SW 1271 (cell line): ENCODE measurements at regions not wholly inside any gene's neighbourhood (a gene's known extent, or its start where the extent isn't known, plus 50 kb on each side); places are given as distances from the start of the nearest gene placed in this dataset.

Source experiments
- DNase-seq, 2 experiments: peaks; one replicate each; lab custom pipeline; 2025; lab: John Stamatoyannopoulos, UW

DNA sequence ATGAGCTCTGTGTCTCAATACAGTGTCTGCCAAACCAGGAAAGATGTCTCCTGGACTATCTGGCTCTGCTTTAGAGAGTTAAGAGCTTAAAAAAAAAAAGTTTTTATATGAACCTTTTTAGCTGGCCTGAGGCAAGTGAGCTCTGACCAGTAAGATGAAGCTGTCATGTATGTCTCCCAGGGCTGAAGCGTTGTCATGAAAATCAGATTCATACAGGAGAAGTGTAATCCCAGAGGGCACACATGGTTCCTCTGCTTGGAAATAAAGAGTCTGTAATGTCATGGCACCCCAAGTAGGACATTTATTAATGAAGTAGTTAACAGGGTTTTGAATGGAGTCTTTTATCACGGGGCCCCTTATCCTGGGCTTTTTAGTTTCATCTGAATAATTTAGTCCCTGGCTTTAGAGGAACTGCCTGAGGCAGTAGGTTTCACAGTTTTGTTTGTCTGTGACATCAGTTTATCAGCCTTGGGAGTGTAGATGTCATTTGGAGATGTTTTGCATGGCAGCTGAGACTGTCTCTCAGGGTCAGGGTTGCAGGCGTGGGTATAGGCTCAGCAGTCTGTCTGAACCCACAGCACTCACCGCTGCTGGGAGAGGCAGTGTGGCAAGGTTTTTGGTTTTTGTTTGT lies 223.3 kb downstream of the DIRAS2 start:
- no peak for DNase-seq

DNA sequence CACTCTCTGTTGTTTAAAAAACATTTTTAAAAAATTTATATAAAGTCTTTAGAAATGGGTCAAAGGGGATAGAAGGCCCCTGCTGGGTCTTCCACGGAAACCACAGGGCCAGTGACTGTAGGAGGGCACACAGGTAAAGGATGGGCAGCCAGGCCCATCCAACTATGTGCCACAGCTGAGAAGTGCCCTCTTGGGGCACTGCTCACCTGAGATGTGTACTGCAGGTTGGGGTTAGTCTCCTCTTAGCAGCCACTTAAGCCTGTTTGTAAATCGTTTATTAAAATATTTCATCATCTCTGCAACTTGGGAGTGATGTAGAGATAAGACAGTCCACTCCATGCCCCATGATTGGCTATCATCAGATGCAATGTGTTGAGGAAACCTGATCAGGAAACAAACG lies 222.4 kb downstream of the DIRAS2 start:
- DNase-seq: no peak

DNA sequence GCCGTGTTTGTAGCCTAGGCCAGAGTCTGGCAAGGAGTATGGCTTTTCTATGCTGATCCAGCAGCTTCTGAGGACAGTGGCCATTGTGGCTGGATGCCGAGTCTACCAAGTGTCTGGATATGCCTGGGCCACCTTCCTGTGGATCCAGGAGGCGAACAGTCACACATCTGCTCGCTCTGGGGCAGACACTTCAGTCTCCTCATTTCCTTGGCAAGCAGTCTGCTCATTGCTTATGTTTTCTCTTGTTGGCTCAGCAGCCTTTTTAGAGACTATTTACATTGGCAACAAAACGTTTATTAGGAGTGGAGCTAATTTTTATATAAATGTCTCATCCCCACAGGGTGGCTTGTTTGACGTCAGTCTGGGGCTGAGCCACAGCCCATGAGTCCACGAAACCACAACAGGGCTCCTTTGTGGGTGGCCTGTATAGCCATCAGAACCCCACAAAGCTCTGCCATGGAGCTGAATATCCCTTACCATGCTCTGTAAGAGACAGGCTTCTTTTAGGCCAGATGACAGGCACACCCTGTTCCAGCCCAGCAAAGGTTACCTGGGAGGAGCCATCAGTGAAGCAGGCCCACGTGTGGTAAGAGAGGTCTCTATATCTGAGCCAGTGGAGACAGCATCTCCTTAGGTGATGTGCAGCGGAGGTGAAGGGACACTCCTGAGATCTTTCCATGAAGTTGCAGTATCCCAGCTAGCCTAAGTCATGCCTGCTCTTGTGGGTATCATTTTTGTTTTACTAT lies 221.7 kb downstream of the DIRAS2 start:
- no peak for DNase-seq

DNA sequence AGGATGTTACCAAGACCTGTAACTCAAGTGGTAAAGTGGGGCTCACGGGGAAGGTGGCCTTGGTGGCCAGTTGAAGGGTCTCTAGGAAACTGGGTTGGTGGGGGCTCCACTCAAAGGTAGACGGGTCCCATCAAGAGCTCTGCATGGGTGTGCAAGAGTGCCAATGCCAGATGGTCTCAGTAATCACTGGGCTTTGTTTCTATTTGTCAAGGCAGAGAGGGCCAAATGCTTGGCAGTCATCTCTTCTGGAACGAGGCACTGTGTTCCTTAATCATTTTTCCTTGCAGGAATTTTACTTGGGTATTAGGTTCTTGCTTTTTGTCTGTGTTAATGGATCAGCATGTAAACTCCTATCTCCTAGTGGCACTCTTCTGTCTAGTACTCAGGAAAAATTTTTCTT lies 220.8 kb downstream of the DIRAS2 start:
- DNase-seq: no peak

DNA sequence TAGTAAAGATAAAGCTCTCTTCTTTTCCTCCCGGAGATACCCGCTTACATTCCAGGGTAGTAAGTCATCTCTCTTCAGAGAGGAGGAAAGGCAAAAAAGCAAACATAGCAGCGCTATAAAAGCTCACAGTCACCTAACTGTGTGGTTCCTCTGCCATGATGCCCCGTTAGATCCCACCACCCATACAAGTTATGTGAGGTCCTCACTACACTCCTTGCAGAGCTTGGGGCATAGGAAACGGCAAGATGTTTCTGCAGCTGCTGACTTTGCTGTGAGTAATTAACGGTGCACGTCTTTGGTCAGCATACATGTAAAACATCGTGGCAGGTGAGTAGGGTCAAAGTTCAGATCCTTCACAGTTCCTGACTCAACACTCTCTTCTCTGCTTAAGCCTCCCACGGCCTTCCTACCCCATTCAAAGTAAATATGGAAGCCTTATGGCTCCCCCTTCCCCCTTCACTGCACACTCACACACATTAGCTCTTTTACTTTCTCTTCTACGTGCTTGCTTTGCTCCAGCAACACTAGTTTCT lies 218.9 kb downstream of the DIRAS2 start:
- DNase-seq: no peak

DNA sequence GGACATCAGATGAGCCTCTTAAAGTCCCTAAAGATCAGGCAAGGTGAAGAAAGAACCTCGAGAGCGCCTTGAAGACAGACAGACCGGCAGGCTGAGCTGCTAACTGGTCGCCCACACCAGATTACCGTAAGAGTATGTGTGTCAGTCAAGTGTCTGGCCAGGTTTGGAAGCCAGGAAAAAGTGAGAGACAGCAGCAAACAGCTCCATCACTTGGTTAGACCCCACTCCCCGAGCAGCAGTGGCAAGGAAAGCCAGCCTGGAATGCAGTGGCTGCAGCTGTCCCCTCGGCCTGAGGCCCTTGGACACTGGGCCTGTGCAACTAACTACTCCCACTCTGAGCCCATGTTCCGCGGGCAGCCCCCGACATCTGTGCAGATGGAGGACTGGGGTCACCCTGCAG lies 214.1 kb downstream of the DIRAS2 start:
- no peak for DNase-seq

DNA sequence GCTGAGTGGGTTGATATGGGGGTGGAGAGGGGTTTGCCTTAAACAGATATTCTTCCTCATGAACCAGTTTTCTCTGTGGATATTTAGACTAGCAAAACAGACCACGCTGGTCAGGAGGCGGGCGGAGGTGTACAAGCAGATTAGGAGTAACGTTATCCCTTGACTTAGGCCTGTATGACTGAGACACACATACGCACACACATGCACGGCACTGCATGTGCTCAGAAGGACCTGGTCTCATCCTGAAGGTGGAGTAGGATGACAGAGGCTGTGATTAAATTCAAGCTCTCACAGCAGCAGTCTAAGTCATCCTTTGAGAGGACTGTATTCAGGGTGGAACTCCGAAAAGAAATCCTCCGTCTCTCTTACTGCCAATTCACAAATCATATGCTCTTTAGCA lies 209.7 kb downstream of the DIRAS2 start:
- no peak for DNase-seq

DNA sequence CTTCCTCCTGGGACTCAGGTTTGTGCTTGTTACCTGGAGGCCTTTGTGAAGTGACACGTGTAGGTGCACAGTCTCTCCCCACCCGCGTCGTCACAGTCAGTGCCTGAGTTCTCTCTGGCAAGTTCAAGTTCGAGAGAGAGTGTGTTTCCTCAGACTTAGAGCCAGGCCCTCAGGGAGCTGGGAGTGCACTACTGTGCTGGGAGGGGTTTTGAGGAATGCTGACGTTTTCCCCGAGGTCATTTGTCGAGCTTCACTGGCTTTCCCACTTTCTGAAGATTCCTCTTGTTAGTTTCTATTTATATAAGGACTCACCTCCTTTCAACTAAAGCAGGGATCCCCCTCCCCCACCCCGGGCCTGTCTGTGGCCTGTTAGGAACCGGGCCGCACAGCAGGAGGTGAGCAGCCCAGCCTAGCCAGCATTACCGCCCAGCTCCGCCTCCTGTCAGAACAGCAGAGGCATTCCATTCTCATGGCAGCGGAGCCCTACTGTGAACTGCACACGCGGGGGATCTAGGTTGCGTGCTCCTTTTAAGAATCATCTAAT lies 209.2 kb downstream of the DIRAS2 start:
- no peak for DNase-seq

DNA sequence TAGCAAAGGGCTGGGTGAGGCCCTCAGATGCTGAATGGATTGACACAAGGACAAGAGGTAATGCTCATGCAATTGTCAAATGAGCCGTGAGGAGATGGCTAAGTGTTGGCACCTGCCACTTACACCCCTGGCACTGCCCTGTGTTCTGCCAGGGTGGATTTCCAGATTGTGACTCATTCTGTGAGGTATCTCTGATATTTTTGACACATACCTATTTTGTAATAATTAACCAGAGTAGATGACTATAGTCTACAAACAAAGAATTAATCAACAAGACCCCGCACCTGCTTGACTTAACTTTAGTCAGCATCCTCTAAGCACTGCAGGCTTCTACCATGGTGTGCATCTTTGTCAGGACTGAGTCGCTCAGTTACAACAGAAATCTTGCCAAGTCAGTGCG lies 200.8 kb downstream of the DIRAS2 start:
- DNase-seq: no peak

DNA sequence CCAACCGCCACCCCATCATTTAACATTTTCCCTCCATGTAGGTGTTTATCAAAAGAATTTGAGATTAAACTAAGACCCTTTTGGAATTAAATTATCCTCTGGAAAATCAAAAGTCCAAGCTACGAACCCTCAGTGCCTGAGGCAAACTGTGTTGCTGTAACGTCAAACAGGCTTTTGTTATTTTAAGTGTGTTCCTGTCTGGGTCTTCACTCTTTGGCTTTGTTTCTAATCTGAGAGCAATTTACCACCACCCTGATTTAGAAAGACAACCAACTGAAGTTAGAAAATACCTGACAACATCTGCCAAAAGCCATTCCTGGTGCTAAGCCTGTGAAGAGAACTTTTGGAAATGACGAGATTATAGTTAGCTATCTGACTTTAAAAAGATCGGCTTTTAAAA lies 199.9 kb downstream of the DIRAS2 start:
- DNase-seq: no peak

DNA sequence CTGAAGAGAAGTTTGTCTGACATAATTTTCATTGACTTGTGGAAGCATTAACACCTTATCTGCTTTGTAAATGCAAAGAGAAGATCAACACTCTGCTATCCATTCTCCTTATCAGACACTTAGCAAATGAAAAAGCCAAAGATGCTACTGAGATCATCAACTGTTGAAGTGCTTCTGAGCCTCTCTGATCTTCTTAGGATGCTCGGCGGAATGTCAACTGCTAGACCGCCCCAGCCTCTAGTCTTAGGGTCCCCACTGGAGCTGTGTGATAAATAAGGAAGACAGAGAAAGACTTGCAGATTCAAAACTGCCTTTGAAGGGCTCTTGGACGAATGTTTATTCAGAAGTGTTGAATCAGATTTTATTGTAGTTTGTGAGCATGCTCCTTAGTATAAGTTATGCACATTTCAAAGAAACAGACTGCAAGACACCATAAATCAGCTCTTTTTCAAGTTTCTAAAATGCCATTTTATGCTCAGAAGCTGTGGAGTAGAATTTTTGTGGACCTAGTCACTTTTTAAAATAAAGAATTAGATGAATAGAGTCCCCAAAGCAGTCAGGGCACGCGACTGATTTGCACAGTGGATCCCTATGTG lies 197.9 kb downstream of the DIRAS2 start:
- no peak for DNase-seq

DNA sequence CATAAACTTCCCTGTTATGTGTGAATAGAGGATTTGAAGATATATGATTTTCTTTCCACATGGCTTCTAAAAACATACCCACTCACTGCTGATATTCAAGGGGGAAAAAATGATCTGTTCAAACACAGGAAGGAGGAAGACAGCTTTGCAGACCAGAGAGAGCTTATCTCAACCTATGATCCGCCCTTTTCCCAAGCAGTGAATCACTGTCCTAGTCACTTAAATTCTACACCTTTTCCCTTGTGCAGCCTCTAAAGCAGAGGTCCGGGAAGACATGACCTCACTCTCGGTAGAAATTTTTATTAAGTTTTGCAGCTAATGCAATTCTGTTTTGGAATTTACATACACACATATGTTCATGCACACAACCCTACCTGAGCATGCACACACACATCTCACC lies 197.2 kb downstream of the DIRAS2 start:
- no peak for DNase-seq

DNA sequence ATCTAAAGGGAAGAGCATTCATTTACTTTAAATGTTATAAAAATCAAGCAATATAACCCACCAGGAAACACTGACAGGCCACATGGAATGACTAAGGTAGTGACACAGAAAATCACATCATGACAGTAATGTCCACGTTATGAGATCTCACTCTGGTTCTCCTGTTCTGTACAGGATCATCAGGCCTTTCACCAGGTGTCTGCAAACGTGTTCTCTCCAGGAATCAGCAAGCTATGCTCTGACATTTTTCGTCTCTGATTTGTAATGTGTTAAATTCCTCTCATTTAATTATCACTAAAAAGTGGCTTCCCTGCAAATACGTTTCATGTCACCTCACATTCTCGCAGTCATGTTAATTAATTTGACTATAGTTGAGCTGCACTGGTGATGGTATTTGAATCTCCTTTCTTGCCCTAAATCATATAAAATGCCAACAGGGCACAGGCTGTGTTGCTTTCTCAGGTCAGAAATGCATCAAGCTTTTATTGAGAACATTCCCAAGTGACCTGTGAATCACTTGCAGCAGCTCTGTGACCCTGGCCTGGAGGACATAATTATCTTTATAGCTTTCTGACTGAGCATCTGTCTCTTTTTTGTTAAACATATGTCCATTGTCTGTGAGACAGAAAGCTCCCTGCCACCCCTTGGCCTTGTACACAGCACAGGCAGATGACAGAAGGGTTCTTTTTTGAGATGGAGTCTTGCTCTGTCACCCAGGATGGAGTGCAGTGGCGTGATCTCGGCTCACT lies 196.2 kb downstream of the DIRAS2 start:
- no peak for DNase-seq

DNA sequence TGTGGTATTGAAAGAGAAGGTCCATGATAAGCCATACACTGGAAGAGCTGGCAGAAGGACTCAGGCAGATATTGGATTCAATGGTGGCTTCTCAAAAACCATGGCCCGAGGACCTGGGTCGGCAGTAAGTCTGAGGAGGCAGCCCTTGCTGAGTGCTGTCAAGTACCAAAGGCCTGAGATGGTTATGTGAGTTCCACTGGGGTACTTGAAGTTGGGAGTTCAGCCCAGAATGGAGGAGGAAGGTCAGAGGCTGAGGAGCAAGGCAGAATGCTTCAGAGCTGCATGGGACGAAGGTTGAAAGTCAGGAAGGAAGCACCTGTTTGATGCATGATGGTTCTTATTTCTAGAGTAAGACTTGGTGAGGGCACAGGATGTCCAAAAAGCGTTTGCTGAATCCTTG lies 194.9 kb downstream of the DIRAS2 start:
- no peak for DNase-seq

DNA sequence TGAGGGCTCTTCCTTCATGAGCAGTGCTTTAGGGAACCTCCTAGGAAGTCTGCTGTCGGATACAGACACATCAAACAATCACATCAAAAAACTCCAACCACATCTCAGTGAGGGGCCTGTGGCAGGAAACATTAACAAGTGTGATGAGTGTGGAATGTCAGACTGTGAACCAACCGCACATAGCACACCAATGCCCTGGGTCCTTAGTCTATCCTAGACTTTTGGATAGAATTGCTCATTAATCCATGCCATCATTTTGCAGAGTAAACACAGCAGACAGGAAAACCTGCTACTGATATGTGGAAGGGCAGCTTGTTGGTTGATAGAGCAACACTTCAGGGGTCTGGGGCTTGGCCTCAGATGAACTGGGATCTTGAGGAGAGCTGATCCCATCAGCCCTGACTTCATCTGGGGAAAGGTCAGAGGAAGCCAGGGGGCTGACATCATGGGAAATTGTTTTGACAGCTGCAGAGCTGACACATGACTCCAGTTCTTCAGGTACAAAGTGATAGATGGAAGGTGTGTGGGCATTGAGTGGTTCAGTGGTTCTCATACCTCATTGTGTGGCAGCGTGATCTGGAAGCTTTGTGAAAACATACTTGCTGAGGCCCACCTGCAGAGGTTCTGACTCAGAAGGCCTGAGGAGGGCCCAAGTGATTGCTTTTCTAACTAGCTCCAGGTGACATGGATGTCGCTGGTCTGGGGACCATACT lies 193.3 kb downstream of the DIRAS2 start:
- no peak for DNase-seq

DNA sequence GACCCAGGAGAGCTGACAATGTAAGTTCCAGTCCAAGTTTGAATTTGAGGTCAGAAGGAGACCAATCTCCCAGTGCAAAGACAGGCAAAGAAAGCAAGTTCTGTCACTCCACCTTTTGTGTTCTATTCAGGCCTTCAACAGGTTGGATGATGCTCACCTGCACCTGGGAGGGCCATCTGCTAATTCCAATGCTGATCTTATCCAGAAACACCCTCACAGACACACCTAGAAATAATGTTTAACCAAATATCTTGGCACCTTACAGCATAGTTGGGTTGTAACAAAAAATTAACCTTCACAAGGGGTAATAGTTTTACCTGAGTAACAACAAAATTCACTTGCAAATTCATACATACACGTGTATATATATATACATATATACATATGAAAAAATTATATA lies 190.8 kb downstream of the DIRAS2 start:
- no peak for DNase-seq

DNA sequence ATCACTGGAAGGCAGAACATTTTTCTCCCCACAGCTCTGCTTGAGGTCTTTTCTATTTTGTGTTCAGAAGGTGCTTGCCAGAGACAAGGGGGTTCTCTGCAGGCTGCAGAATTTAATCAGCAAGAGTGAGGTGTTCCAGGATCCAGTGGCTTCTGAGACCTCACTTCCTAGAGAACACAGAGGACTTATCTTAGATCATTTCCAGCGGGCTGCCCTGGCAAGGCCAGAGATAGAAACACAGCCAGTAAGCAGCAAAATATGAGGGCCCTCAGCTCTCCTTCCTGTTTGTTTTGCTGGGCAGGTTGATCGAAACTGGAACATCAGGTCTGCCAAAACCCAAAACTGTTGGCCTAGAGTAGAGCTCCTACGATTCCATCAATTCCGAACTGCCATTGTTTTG lies 187.3 kb downstream of the DIRAS2 start:
- no peak for DNase-seq

DNA sequence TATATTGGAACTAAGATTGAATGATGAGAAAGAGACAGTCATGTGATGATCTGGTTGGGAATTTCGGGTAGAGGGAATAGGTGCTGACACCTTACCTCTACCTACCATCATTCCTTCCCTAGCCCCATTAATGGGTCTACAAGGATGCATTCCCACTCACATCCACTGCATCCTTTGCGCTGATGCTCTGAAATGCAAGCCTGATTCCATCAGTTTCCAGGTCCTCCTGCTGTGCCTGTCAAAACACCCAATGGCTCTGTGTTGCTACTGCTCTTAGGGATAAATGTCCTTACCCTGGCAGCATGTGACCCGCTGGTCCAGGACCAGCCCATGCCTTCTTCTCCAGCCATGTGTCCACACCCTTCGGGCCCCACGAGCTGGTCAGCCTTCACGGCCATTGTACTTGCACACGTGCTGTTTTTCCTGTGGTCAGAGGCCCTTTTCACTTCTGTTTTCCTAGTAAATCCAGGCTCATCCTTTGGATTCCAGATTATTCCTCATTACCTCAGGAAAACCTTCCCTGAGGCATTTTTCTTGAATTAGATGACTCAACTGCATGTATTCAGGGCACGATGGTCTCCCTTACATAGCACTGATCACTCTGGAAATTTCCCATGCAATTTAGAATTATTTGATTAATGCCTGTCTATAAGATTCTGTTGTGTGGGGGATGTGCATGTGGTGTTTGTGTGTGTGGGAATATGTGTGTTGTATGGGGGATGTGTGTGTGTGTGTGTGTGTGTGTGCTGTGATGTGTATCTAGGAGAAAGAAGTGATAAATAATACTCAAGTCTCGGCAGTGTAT lies 185.0 kb downstream of the DIRAS2 start:
- no peak for DNase-seq

DNA sequence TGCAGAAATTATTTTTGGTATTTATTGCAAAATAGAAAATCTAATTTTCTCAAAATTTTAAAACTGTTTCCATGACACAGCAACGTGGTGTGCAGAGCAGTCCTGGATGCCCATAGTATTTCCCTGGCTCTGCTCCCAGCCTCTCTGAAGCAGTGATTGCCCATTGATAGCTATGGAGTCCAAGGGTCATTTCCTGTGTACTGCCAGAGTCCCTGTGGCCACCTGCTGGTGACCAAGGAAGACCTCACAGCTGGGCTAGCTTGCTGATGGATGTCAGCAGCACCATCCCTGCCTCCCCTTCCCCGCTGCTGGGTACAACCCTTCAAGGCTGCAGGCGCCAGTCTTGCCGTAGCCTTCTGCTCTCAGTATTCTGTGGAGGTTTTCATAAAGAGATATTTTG lies 184.1 kb downstream of the DIRAS2 start:
- DNase-seq: peak in 1 of 2 experiments; percentile 8

DNA sequence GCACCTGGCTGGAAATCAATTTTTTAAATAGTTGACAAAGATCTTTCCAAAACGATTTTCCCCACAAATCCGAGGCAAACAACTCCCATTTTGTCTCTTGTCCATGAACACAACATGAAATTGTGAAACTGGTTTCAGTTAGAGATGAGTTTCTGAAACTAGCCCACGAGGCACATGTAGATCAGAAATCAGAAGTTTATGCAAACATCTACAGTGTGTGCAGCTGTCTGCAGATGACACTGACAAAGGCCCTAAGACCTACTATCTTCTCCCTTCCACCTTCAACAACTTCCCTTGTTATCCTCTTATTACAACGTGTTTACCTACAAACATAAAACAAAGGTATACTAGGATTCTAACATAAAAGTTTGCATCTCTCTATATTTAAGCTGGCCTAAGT lies 183.3 kb downstream of the DIRAS2 start:
- DNase-seq: no peak

DNA sequence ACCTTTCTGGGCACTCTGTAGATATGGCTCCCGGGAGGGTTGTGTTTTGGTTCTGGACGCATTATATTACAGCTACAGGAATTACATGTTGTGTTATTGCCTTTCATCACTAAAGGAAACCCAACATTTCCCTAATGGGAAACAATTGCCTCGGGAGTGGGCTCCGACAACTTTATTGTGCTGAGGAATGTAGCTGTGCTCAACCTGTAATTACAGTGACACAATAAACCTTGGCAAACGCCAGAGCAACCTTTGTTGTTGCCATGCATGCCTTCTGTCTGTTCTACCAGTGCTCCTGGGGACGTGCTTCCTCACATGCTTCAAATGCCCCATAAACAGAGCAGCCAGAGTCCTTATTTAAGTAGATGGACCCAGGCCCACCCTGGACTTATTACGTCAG lies 182.4 kb downstream of the DIRAS2 start:
- DNase-seq: no peak
